HEK293T (cell line): ENCODE measurements at regions not wholly inside any gene's neighbourhood (a gene's known extent, or its start where the extent isn't known, plus 50 kb on each side); places are given as distances from the start of the nearest gene placed in this dataset.

ENCODE experiments used
- ARNT ChIP-seq: fragments of 450-650 bp; IDR thresholded peaks from 2 replicates; pipeline ENCODE4 v1.6.1; 2017; ENCODE audit warnings: mild to moderate bottlenecking
- BHLHE40 ChIP-seq: fragments of 450-650 bp; IDR thresholded peaks from 2 replicates; pipeline ENCODE4 v1.6.1; 2016; ENCODE audit warnings: mild to moderate bottlenecking, moderate library complexity, borderline replicate concordance
- FOXA1 ChIP-seq: fragments of 450-650 bp; IDR thresholded peaks from 2 replicates; pipeline ENCODE4 v1.6.1; 2016; ENCODE audit warnings: mild to moderate bottlenecking
- FOXK2 ChIP-seq: fragments of 450-650 bp; IDR thresholded peaks from 2 replicates; pipeline ENCODE4 v1.6.1; 2016; ENCODE audit warnings: mild to moderate bottlenecking
- FOXM1 ChIP-seq: fragments of 450-650 bp; IDR thresholded peaks from 2 replicates; pipeline ENCODE4 v1.6.1; 2017; ENCODE audit warnings: mild to moderate bottlenecking, borderline replicate concordance
- HDGF ChIP-seq: fragments of 450-650 bp; IDR thresholded peaks from 2 replicates; pipeline ENCODE4 v1.6.1; 2017; ENCODE audit warnings: antibody characterized with exemption, borderline replicate concordance
- LEF1 ChIP-seq: fragments of 450-650 bp; IDR thresholded peaks from 2 replicates; pipeline ENCODE4 v1.6.1; 2017; ENCODE audit warnings: mild to moderate bottlenecking, borderline replicate concordance
- NFRKB ChIP-seq: fragments of 450-650 bp; IDR thresholded peaks from 2 replicates; pipeline ENCODE4 v1.6.1; 2016; ENCODE audit warnings: mild to moderate bottlenecking, moderate library complexity
- SP1 ChIP-seq: fragments of 450-650 bp; IDR thresholded peaks from 2 replicates; pipeline ENCODE4 v1.6.1; 2017
- SUZ12 ChIP-seq: fragments of 450-650 bp; IDR thresholded peaks from 2 replicates; pipeline ENCODE4 v1.6.1; 2016; ENCODE audit warnings: mild to moderate bottlenecking
- TARDBP ChIP-seq: fragments of 450-650 bp; IDR thresholded peaks from 2 replicates; pipeline ENCODE4 v1.6.1; 2016
- TF ChIP-seq, protein P1 (sequence below): fragments of 450-650 bp; IDR thresholded peaks from 2 replicates; pipeline ENCODE4 v1.6.1; 2016

DNA sequence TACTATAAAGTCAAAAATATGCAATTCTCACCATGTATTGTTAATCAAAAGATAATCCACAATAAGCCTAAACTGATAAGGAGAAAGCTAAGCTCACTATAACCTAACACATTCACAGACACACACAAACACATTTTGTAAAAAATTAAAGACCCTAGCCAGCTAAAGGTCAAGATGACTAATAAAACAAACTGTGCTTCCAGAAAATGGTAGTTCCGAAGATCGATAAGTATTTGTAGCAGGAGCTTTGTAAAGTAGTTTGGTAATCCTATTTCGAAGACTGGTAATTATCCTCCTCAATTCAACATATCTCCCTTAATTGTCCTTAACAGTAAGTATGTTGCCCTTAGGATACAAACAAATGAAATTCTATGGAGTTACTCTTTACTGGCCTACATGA, 62.9 kb upstream of the CHMP2B start:
- no peak for TF ChIP-seq ARNT
- TF ChIP-seq SP1, result no peak
- no peak for TF ChIP-seq FOXA1
- no peak for TF ChIP-seq TARDBP
- no peak for TF ChIP-seq HDGF
- no peak for TF ChIP-seq FOXK2
- no peak for TF ChIP-seq BHLHE40
- no peak for TF ChIP-seq FOXM1
- TF ChIP-seq LEF1, result no peak
- no peak for TF ChIP-seq SUZ12
- no peak for TF ChIP-seq NFRKB
- TF ChIP-seq, protein P1, sequence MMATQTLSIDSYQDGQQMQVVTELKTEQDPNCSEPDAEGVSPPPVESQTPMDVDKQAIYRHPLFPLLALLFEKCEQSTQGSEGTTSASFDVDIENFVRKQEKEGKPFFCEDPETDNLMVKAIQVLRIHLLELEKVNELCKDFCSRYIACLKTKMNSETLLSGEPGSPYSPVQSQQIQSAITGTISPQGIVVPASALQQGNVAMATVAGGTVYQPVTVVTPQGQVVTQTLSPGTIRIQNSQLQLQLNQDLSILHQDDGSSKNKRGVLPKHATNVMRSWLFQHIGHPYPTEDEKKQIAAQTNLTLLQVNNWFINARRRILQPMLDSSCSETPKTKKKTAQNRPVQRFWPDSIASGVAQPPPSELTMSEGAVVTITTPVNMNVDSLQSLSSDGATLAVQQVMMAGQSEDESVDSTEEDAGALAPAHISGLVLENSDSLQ, result no peak
